SKM-1 (cell line): ENCODE measurements at regions not wholly inside any gene's neighbourhood (a gene's known extent, or its start where the extent isn't known, plus 50 kb on each side); places are given as distances from the start of the nearest gene placed in this dataset.

Source experiments
- DNase-seq: peaks from one replicate; lab custom pipeline; 2025; ENCODE audit not compliant: unreplicated experiment; lab: John Stamatoyannopoulos, UW

- no peak for DNase-seq
These were observed 427.9 kb upstream of the B3GALT2 start for GRCh38 chr1:193614275-193614674.

GRCh38 chr1:193613041-193613440 lies 426.6 kb upstream of the B3GALT2 start:
- no peak for DNase-seq

GRCh38 chr1:193609592-193609991 lies 423.2 kb upstream of the B3GALT2 start:
- no peak for DNase-seq

GRCh38 chr1:193607787-193608186 lies 421.4 kb upstream of the B3GALT2 start:
- DNase-seq: no peak

GRCh38 chr1:193606035-193606434 lies 419.6 kb upstream of the B3GALT2 start:
- DNase-seq: no peak

- no peak for DNase-seq
These were observed 416.3 kb upstream of the B3GALT2 start for GRCh38 chr1:193602705-193603104.

GRCh38 chr1:193593147-193593885 lies 406.9 kb upstream of the B3GALT2 start:
- no peak for DNase-seq

GRCh38 chr1:193592317-193592716 lies 405.9 kb upstream of the B3GALT2 start:
- peak; percentile 33 for DNase-seq

- no peak for DNase-seq
These were observed 403.7 kb upstream of the B3GALT2 start for GRCh38 chr1:193590102-193590501.

GRCh38 chr1:193589597-193590040 lies 403.2 kb upstream of the B3GALT2 start:
- DNase-seq: no peak

GRCh38 chr1:193588311-193589082 lies 402.1 kb upstream of the B3GALT2 start:
- DNase-seq: no peak

- DNase-seq: no peak
These were observed 398.4 kb upstream of the B3GALT2 start for GRCh38 chr1:193584731-193585239.

GRCh38 chr1:193581341-193581740 lies 394.9 kb upstream of the B3GALT2 start:
- DNase-seq: no peak

- no peak for DNase-seq
These were observed 394.0 kb upstream of the B3GALT2 start for GRCh38 chr1:193580419-193580818.

GRCh38 chr1:193579323-193579722 lies 392.9 kb upstream of the B3GALT2 start:
- DNase-seq: no peak

GRCh38 chr1:193574913-193575312 lies 388.5 kb upstream of the B3GALT2 start:
- DNase-seq: no peak

GRCh38 chr1:193569983-193570269 lies 383.5 kb upstream of the B3GALT2 start:
- no peak for DNase-seq

- no peak for DNase-seq
These were observed 382.9 kb upstream of the B3GALT2 start for GRCh38 chr1:193569096-193569982.

- peak; percentile 80 for DNase-seq
These were observed 382.1 kb upstream of the B3GALT2 start for GRCh38 chr1:193568512-193568911.

GRCh38 chr1:193567937-193568336 lies 381.5 kb upstream of the B3GALT2 start:
- DNase-seq: no peak

- DNase-seq: no peak
These were observed 380.3 kb upstream of the B3GALT2 start for GRCh38 chr1:193566735-193567134.
